ENCODE measurements at regions not wholly inside any gene's neighbourhood (a gene's known extent, or its start where the extent isn't known, plus 50 kb on each side); places are given as distances from the start of the nearest gene placed in this dataset.
A peak's percentile ranks its signal among the peaks of the same experiment; 100 is the strongest.

DNA sequence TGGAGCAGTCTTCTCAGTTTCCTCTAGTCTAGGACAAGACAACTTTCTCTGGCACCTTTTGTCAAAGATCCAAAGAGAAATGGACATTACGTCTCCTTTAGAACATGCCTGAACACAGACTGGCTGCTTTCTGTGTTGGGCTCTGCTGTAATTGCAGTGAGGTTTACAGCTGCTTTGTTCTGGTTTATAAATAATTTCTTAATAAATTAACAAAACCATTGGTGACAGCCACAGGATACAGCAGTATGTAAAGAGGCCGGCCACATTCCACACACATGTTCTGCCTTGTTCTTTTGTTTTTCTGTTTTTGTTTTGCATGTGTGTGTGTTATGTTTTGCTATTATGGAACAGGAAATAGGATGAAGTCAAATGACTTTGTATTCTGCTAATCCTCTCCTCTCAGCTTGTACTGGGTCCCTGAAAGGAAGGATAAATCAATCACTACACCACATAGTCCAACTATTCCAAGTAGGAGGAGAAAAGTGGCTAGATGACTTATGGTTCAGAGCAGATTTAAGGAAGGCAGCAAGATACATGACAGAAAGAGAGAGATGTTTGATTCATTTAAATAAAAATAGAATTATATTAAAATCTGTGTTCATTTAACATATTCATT, 161.5 kb upstream of the ESRRG start:
- H3K4me1 ChIP-seq (ENCODE audit: control insufficient read depth, insufficient read depth, low read length) = no peaks in the 10 kb centered on the region
- H3K9ac ChIP-seq (ENCODE audit: low read depth, low read length) = no peak overlapping the region
- no peak overlapping the region for H3K4me2 ChIP-seq (ENCODE audit: low read length)
- H3K36me3 ChIP-seq (ENCODE audit: insufficient read depth, low read length) = no peaks in the 10 kb centered on the region
- no peaks in the 10 kb centered on the region for H3K9me3 ChIP-seq (replicated peaks; ENCODE audit: low read length)
- H3K27me3 ChIP-seq (ENCODE audit: control insufficient read depth, insufficient read depth, low read length) = no peaks in the 10 kb centered on the region
- no peak overlapping the region for H3K4me3 ChIP-seq (ENCODE audit: low read length)

DNA sequence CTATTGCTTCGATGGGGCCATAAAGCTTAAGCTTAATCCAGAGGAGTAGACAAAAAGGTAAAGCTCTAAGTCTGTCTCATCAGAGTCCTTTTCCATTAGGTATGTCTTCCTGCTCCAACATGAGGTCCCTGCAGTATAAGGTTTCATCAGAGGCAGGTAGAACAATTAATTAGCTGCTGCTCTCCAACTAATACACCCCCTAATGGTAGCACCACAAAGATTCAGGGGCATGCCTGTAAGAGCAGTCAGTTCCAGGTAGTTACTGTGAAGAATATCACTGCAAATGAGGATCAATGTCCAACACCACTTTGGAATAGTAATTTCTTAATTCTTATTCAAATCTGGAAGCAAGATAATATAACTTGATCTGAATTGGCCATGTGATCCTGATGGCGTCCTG, 160.3 kb upstream of the ESRRG start:
- Histone ChIP-seq H3K4me3 (ENCODE audit: low read length) (no peak overlapping the region), H3K36me3 (ENCODE audit: insufficient read depth, low read length) (no peaks in the 10 kb centered on the region), H3K4me2 (ENCODE audit: low read length) (no peak overlapping the region), H3K9ac (ENCODE audit: low read depth, low read length) (no peak overlapping the region), H3K27me3 (ENCODE audit: control insufficient read depth, insufficient read depth, low read length) (no peaks in the 10 kb centered on the region), H3K9me3 (replicated peaks; ENCODE audit: low read length) (no peaks in the 10 kb centered on the region), H3K4me1 (ENCODE audit: control insufficient read depth, insufficient read depth, low read length) (no peaks in the 10 kb centered on the region)

DNA sequence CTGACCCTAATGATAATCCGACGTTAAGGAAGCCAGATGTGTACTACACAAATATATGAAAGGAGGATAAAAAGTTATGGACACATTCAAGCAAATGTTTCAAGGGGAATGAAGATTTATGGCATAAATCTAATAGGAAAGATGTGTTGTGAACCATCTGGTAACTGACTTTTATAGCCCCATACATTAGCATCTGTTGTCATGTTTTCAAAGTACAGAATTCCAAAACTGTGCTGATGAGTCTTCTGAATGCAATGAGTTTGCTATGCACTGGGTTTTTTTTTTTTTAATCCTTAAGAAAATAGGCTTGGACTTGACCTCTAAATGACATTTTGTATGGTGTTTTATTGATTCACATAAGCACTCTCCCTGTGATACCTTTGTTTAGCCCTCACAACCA, 158.5 kb upstream of the ESRRG start:
- no peak overlapping the region for H3K4me3 ChIP-seq (ENCODE audit: low read length)
- no peaks in the 10 kb centered on the region for H3K4me1 ChIP-seq (ENCODE audit: control insufficient read depth, insufficient read depth, low read length)
- no peak overlapping the region for H3K4me2 ChIP-seq (ENCODE audit: low read length)
- no peak overlapping the region for H3K9ac ChIP-seq (ENCODE audit: low read depth, low read length)
- H3K36me3 ChIP-seq (ENCODE audit: insufficient read depth, low read length) = no peaks in the 10 kb centered on the region
- no peaks in the 10 kb centered on the region for H3K9me3 ChIP-seq (replicated peaks; ENCODE audit: low read length)
- no peaks in the 10 kb centered on the region for H3K27me3 ChIP-seq (ENCODE audit: control insufficient read depth, insufficient read depth, low read length)

DNA sequence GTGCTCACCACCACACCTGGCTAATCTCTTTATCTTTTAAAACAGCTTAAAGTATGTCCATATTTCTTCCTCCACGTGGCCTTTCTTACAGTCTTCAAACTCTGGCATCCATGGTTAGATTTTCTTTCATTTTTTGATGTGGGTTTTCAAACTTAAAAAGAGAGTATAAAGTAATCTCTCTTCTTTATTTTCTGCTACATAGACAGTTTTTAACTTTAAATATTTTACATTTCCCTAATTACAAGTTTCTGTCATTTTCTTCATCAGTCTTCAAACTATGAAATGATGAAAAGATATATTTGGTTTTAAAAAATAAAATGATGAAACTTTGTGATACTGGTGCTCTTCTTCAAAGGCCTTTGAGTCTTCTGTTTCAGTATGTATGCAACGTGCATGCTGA, 143.5 kb upstream of the ESRRG start:
- no peaks in the 10 kb centered on the region for H3K9me3 ChIP-seq (replicated peaks; ENCODE audit: low read length)
- no peaks in the 10 kb centered on the region for H3K27me3 ChIP-seq (ENCODE audit: control insufficient read depth, insufficient read depth, low read length)
- no peak overlapping the region for H3K4me3 ChIP-seq (ENCODE audit: low read length)
- no peaks in the 10 kb centered on the region for H3K4me1 ChIP-seq (ENCODE audit: control insufficient read depth, insufficient read depth, low read length)
- no peak overlapping the region for H3K4me2 ChIP-seq (ENCODE audit: low read length)
- H3K9ac ChIP-seq (ENCODE audit: low read depth, low read length) = no peak overlapping the region
- no peaks in the 10 kb centered on the region for H3K36me3 ChIP-seq (ENCODE audit: insufficient read depth, low read length)

DNA sequence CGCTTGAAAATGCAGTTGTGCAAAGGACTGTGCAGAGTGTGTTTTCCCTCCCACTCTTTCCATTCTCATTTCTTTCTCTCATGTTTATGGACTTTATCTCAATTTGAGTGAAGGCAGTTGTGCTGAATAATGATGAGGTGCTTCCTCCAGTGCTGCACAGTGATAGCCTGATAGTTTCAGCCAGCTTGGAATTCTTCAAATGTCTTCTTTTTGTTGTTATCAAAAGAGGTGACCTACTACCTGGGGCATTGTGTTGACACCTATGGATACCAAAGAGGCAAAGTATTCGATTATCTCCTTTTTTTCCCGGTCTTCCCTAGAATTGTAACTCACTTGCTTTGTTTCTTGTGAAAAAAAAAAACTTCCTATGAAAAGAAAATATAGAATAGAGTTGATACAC, 132.6 kb upstream of the ESRRG start:
- H3K4me1 ChIP-seq (ENCODE audit: control insufficient read depth, insufficient read depth, low read length) = no peaks in the 10 kb centered on the region
- no peak overlapping the region for H3K4me3 ChIP-seq (ENCODE audit: low read length)
- no peaks in the 10 kb centered on the region for H3K9me3 ChIP-seq (replicated peaks; ENCODE audit: low read length)
- H3K9ac ChIP-seq (ENCODE audit: low read depth, low read length) = no peak overlapping the region
- H3K36me3 ChIP-seq (ENCODE audit: insufficient read depth, low read length) = no peaks in the 10 kb centered on the region
- H3K27me3 ChIP-seq (ENCODE audit: control insufficient read depth, insufficient read depth, low read length) = no peaks in the 10 kb centered on the region
- H3K4me2 ChIP-seq (ENCODE audit: low read length) = no peak overlapping the region

DNA sequence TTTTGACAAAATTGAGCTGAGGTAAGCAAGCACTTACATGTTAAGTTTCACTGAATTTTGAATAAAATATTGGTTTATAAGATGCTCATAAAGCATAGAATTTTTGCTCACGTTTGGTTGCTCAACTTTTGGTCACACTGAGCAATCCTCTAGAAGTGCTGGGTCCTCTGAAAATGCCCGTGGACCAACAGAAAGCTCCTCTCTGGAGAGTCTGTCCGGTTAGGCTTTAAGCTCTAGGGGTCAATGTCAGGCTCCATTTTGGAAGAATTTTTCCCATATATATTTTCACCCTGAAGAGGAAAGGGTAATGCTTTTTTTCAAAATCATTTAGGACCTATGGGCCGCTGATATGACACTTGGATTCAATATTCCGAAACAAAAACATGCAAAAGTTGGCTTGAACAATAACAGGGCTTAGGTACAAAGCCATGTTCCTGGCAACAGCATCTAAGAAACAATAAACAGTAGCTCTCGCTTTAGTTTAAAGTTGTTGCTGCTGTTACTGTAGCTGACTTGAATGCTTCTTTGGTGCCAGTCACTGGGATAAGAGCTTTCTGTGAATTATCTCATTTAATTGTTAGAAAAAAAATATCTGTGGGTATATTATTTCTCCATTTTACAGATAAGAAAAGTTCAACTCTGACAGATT, 131.7 kb upstream of the ESRRG start:
- Histone ChIP-seq H3K4me3 (ENCODE audit: low read length) (no peak overlapping the region), H3K36me3 (ENCODE audit: insufficient read depth, low read length) (no peaks in the 10 kb centered on the region), H3K9me3 (replicated peaks; ENCODE audit: low read length) (no peaks in the 10 kb centered on the region), H3K4me1 (ENCODE audit: control insufficient read depth, insufficient read depth, low read length) (no peaks in the 10 kb centered on the region), H3K4me2 (ENCODE audit: low read length) (no peak overlapping the region), H3K27me3 (ENCODE audit: control insufficient read depth, insufficient read depth, low read length) (no peaks in the 10 kb centered on the region), H3K9ac (ENCODE audit: low read depth, low read length) (no peak overlapping the region)

DNA sequence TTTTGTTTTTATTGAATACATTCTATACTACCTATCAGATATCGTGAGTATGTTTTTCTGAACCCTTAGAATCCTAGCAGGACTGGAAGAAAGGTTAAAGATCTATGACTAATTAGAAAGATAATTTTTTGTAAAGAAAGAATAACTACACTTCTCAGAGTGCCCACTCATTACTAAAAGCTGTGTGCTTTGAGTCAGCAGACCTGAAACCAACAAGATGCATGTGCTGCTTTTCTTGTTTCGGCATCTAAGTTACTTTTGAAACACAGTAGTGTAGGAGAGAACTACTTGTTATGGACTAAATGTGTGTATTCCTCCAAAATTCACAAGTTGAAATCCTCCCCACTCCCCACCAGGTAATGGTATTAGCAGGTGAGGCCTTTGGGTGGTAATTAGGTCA, 127.8 kb upstream of the ESRRG start:
- H3K4me1 ChIP-seq (ENCODE audit: control insufficient read depth, insufficient read depth, low read length) = peaks cover 3% of the 10 kb centered on the region

DNA sequence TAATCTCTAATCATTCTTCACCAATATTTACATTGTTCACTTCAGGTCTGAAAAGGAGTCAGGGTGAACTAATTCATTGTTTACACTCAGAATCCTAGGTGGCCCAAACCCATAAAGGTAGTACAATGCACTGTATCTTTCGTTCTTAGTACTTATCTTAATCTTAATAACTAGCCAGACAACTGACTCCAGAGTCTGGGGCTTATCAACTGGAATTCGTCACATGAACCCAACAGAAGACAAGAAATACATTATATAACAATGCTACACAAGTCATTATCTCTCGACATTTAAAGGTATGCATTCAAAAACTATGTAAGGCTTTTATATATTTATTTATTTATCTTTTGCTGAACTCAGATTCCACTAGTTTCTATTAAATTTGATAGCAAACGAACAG, 125.9 kb upstream of the ESRRG start:
- Histone ChIP-seq H3K4me3 (ENCODE audit: low read length) (no peak overlapping the region), H3K4me2 (ENCODE audit: low read length) (no peak overlapping the region), H3K4me1 (ENCODE audit: control insufficient read depth, insufficient read depth, low read length) (peaks cover 3% of the 10 kb centered on the region), H3K9me3 (replicated peaks; ENCODE audit: low read length) (no peaks in the 10 kb centered on the region), H3K36me3 (ENCODE audit: insufficient read depth, low read length) (no peaks in the 10 kb centered on the region), H3K9ac (ENCODE audit: low read depth, low read length) (no peak overlapping the region), H3K27me3 (ENCODE audit: control insufficient read depth, insufficient read depth, low read length) (no peaks in the 10 kb centered on the region)

More for the DNA sequence above, 127.8 kb upstream of the ESRRG start:
- H3K27me3 ChIP-seq (ENCODE audit: control insufficient read depth, insufficient read depth, low read length) = no peaks in the 10 kb centered on the region
- no peak overlapping the region for H3K4me3 ChIP-seq (ENCODE audit: low read length)
- no peaks in the 10 kb centered on the region for H3K36me3 ChIP-seq (ENCODE audit: insufficient read depth, low read length)
- no peak overlapping the region for H3K4me2 ChIP-seq (ENCODE audit: low read length)
- H3K9me3 ChIP-seq (replicated peaks; ENCODE audit: low read length) = no peaks in the 10 kb centered on the region
- H3K9ac ChIP-seq (ENCODE audit: low read depth, low read length) = no peak overlapping the region

DNA sequence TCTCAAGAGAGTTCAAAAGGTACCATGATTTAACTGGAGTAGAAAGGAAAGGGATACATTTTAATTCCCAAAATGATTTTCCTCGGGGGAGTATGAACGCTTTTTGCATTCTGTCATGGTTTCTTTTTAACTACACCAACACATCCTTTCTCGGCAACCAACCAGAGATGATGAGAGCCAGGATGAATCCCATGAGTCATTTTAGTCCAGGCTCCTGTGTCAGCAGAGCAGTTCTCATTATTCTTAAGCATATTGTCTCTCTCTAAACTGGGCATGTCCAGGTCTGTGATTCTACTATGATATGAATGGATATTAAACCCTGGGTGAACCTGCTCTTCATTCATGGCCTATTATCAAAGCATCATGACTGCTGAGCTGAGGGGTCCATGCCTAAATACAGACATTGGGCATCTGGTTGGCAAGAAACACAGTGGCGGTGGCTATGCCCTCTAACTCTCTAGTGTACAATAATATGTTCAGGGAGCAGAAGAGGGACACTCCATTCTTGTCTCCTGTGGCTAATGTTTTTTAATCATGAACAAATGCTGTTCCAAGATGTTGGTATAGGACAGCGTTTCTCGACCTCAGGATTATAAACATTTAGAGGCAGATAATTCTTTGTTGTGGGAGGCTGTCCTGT, 124.3 kb upstream of the ESRRG start:
- Histone ChIP-seq H3K4me1 (ENCODE audit: control insufficient read depth, insufficient read depth, low read length) (peaks cover 3% of the 10 kb centered on the region), H3K27me3 (ENCODE audit: control insufficient read depth, insufficient read depth, low read length) (no peaks in the 10 kb centered on the region), H3K9me3 (replicated peaks; ENCODE audit: low read length) (no peaks in the 10 kb centered on the region), H3K4me3 (ENCODE audit: low read length) (no peak overlapping the region), H3K36me3 (ENCODE audit: insufficient read depth, low read length) (no peaks in the 10 kb centered on the region), H3K9ac (ENCODE audit: low read depth, low read length) (no peak overlapping the region), H3K4me2 (ENCODE audit: low read length) (peak overlapping the region; percentile 37)

DNA sequence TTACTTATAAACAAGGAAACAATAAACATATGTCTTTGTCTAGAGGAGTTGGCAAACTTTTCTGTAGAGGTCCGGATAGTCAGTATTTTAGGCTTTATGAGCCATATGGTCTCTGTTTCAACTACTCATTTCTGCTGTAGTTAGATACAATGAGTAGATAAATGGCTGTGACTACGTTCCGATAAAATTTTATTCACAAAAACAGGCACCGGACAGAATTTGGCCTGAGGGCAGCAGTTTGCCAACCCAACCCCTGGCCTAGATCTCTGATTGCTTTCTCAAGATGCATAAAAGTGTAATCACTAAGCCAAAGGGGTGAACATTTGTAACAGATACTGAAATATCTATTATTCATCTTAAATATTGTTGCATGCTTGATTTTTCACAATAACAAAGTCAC, 123.1 kb upstream of the ESRRG start:
- H3K4me1 ChIP-seq (ENCODE audit: control insufficient read depth, insufficient read depth, low read length) = peaks cover 3% of the 10 kb centered on the region
- no peak overlapping the region for H3K9ac ChIP-seq (ENCODE audit: low read depth, low read length)
- no peak overlapping the region for H3K4me2 ChIP-seq (ENCODE audit: low read length)
- no peaks in the 10 kb centered on the region for H3K27me3 ChIP-seq (ENCODE audit: control insufficient read depth, insufficient read depth, low read length)
- no peak overlapping the region for H3K4me3 ChIP-seq (ENCODE audit: low read length)
- H3K9me3 ChIP-seq (replicated peaks; ENCODE audit: low read length) = no peaks in the 10 kb centered on the region
- no peaks in the 10 kb centered on the region for H3K36me3 ChIP-seq (ENCODE audit: insufficient read depth, low read length)

DNA sequence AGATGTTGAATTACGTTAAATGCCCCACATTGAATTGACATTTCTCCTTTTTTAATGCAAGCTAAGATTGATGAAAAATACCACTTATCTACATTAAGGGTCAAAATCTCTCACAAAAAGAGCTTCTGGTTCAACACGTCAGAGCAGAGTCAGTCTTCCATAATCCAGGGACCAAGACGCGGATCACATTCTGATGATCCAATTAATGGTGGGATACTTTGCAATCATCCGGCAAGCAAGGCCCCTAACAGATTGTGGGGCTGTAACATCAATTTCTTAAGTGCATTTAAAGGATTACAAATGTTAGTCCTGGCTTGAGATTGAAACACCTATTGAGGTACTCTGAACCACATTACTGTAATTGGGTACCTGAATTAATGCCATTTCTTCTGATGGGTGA, 120.2 kb upstream of the ESRRG start:
- no peaks in the 10 kb centered on the region for H3K36me3 ChIP-seq (ENCODE audit: insufficient read depth, low read length)
- no peak overlapping the region for H3K4me2 ChIP-seq (ENCODE audit: low read length)
- no peaks in the 10 kb centered on the region for H3K9me3 ChIP-seq (replicated peaks; ENCODE audit: low read length)
- H3K4me1 ChIP-seq (ENCODE audit: control insufficient read depth, insufficient read depth, low read length) = peaks cover 3% of the 10 kb centered on the region
- no peak overlapping the region for H3K4me3 ChIP-seq (ENCODE audit: low read length)
- no peak overlapping the region for H3K9ac ChIP-seq (ENCODE audit: low read depth, low read length)
- H3K27me3 ChIP-seq (ENCODE audit: control insufficient read depth, insufficient read depth, low read length) = no peaks in the 10 kb centered on the region

DNA sequence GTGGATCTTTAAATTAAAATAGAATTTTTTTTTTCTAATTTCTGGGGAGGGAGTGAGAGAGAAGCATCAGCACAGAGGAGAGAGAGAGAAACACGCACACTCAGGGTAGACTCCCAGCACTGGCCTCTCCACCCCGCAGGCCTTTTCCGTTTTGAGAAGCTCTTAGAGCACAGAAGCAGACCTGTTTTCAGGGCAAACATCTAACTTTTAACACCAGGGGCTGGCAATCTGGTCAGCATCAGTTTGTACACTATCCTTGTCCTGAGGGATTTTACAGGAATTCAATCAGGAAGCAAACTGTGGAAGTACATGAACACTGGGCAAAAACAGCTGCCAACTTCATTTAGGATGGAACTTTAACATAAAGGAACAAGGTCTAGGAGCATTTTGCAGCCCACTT, 117.9 kb upstream of the ESRRG start:
- no peak overlapping the region for H3K4me2 ChIP-seq (ENCODE audit: low read length)
- H3K4me3 ChIP-seq (ENCODE audit: low read length) = no peak overlapping the region
- H3K9ac ChIP-seq (ENCODE audit: low read depth, low read length) = no peak overlapping the region
- no peaks in the 10 kb centered on the region for H3K4me1 ChIP-seq (ENCODE audit: control insufficient read depth, insufficient read depth, low read length)
- H3K27me3 ChIP-seq (ENCODE audit: control insufficient read depth, insufficient read depth, low read length) = no peaks in the 10 kb centered on the region
- H3K36me3 ChIP-seq (ENCODE audit: insufficient read depth, low read length) = no peaks in the 10 kb centered on the region
- H3K9me3 ChIP-seq (replicated peaks; ENCODE audit: low read length) = no peaks in the 10 kb centered on the region

Data from skeletal muscle satellite cell (primary cell).